ENCODE measurements at regions not wholly inside any gene's neighbourhood (a gene's known extent, or its start where the extent isn't known, plus 50 kb on each side); places are given as distances from the start of the nearest gene placed in this dataset.

GRCh38 chr16:72664509-72665408 lies 383.2 kb downstream of the ZFHX3 start (continued):
- no peak for TF ChIP-seq CBX8 (IDR thresholded peaks at IDR 0.05; ENCODE audit: borderline replicate concordance, low read depth, low read length)
- TF ChIP-seq CEBPB (IDR thresholded peaks at IDR 0.05; ENCODE audit: low read depth, low read length), result no peak
- TF ChIP-seq YY1 (IDR thresholded peaks at IDR 0.05; ENCODE audit: low read depth, low read length), result no peak
- TF ChIP-seq CHD1 (IDR thresholded peaks at IDR 0.05; ENCODE audit: low read depth, low read length), result no peak
- TF ChIP-seq GABPA (IDR thresholded peaks at IDR 0.05; ENCODE audit: borderline replicate concordance, insufficient read depth, low read length), result peak; percentile 86
- no peak for TF ChIP-seq GTF2F1 (IDR thresholded peaks at IDR 0.05; ENCODE audit: borderline replicate concordance, low read depth, low read length)
- peak; percentile 76 for TF ChIP-seq POLR2AphosphoS5 (IDR thresholded peaks at IDR 0.05; ENCODE audit: low read depth, low read length)
- TF ChIP-seq FOSL1 (IDR thresholded peaks at IDR 0.05; ENCODE audit: insufficient read depth, low read depth, low read length), result no peak
- peak; percentile 73 for TF ChIP-seq ASH2L (IDR thresholded peaks at IDR 0.05; ENCODE audit: low read length)
- TF ChIP-seq KDM5A (IDR thresholded peaks at IDR 0.05; ENCODE audit: low read length), result no peak
- TF ChIP-seq SIN3A (conservative IDR thresholded peaks at IDR 0.05 in 1 of 2, IDR thresholded peaks at IDR 0.05 in 1 of 2; ENCODE audit: low read depth in 1 of 2, low read length in 2 of 2), result peak in 1 of 2 experiments; percentile 48; a peak in 1 of 4 replicates
- TF ChIP-seq BCL11A (IDR thresholded peaks at IDR 0.05; ENCODE audit: low read depth in 2 of 2, low read length in 2 of 2), result no peak
- TF ChIP-seq RAD21 (IDR thresholded peaks at IDR 0.05 in 1 of 2, conservative IDR thresholded peaks at IDR 0.05 in 1 of 2; ENCODE audit: low read depth in 2 of 2, low read length in 2 of 2), result no peak; a peak in 1 of 4 replicates
- TF ChIP-seq NRF1 (IDR thresholded peaks at IDR 0.05; ENCODE audit: low read depth, low read length), result no peak
- no peak for TF ChIP-seq SIRT6 (IDR thresholded peaks at IDR 0.05; ENCODE audit: low read length)
- TF ChIP-seq JUN (IDR thresholded peaks at IDR 0.05; ENCODE audit: low read depth, low read length), result no peak
- 0 out of 2 replicates have a peak, but pooled peaks have one; percentile 80 for TF ChIP-seq RBBP5 (IDR thresholded peaks at IDR 0.05; ENCODE audit: borderline replicate concordance, low read depth, low read length)
- TF ChIP-seq JUND (IDR thresholded peaks at IDR 0.05; ENCODE audit: low read length), result no peak
- TF ChIP-seq SP1 (IDR thresholded peaks at IDR 0.05; ENCODE audit: low read depth, low read length), result peak; percentile 93
- no peak for TF ChIP-seq CBX5 (IDR thresholded peaks at IDR 0.05; ENCODE audit: low read depth, low read length)
- no peak for TF ChIP-seq SP4 (IDR thresholded peaks at IDR 0.05; ENCODE audit: low read length)
- TF ChIP-seq TAF1 (IDR thresholded peaks at IDR 0.05; ENCODE audit: low read depth, low read length), result peak; percentile 86
- TF ChIP-seq RFX5 (IDR thresholded peaks at IDR 0.05; ENCODE audit: borderline replicate concordance, low read depth, low read length), result no peak
- TF ChIP-seq PHF8 (conservative IDR thresholded peaks at IDR 0.05; ENCODE audit: low read depth, low read length), result peak; percentile 77
- TF ChIP-seq SP2 (IDR thresholded peaks at IDR 0.05; ENCODE audit: low read length), result peak; percentile 76
- TF ChIP-seq NANOG (IDR thresholded peaks at IDR 0.05; ENCODE audit: insufficient read depth, low read depth, low read length, poor library complexity, severe bottlenecking), result no peak
